CD4-positive, CD25-positive, alpha-beta regulatory T cell (primary cell): ENCODE measurements at regions not wholly inside any gene's neighbourhood (a gene's known extent, or its start where the extent isn't known, plus 50 kb on each side); places are given as distances from the start of the nearest gene placed in this dataset.

Experiments used
- ATAC-seq, 2 donors: fragments of 150-1000 bp; cut with Tn5 transposase; one replicate each; pipeline ENCODE4 v1.10.0; 2021; ENCODE audit warnings: low read depth in 2 of 2, moderate number of reproducible peaks in 2 of 2, moderate library complexity in 1 of 2
- DNase-seq, 3 donors: peaks; one replicate each; pipeline versions ENCODE4 v3.0.0 to v3.0.0-alpha.2; 2012 to 2022; ENCODE audit warnings: mixed read lengths in 1 of 3
- H3K27ac ChIP-seq: one replicate; pipeline ENCODE4 v1.7.0; 2013; ENCODE audit warnings: mild to moderate bottlenecking, low read length; ENCODE audit not compliant: insufficient read depth, poor library complexity, severe bottlenecking
- H3K27me3 ChIP-seq: one replicate; pipeline ENCODE4 v1.7.0; 2013; ENCODE audit warnings: low read length; ENCODE audit not compliant: control insufficient read depth, insufficient read depth
- H3K36me3 ChIP-seq: one replicate; pipeline ENCODE4 v1.7.0; 2013; ENCODE audit warnings: mild to moderate bottlenecking, low read length, moderate library complexity; ENCODE audit not compliant: control insufficient read depth, insufficient read depth
- H3K4me1 ChIP-seq: 2 replicates; pipeline ENCODE4 v1.7.0; 2013; ENCODE audit warnings: mild to moderate bottlenecking, low read length; ENCODE audit not compliant: insufficient read depth, control insufficient read depth, poor library complexity, severe bottlenecking
- H3K4me3 ChIP-seq: one replicate; pipeline ENCODE4 v1.7.0; 2013; ENCODE audit warnings: low read depth, mild to moderate bottlenecking, low read length, moderate library complexity
- H3K9me3 ChIP-seq, 2 experiments: 1 replicate in 1 of 2; 2 replicates in 1 of 2; pipeline ENCODE4 v1.7.0; 2013; ENCODE audit warnings: low read length in 2 of 2, mild to moderate bottlenecking in 1 of 2, moderate library complexity in 1 of 2; ENCODE audit not compliant: control insufficient read depth in 2 of 2
- H3K27ac Mint-ChIP-seq, 3 donors: one replicate each; pipeline ENCODE4 v1.8.0; 2020 to 2022; ENCODE audit warnings: mild to moderate bottlenecking in 3 of 3, mixed read lengths in 3 of 3, moderate library complexity in 2 of 3
- H3K27me3 Mint-ChIP-seq: one replicate; pipeline ENCODE4 v1.8.0; 2022; ENCODE audit warnings: mild to moderate bottlenecking, mixed read lengths
- H3K36me3 Mint-ChIP-seq: one replicate; pipeline ENCODE4 v1.8.0; 2020; ENCODE audit warnings: mixed read lengths
- H3K4me1 Mint-ChIP-seq, 4 donors: one replicate each; pipeline ENCODE4 v1.8.0; 2020 to 2022; ENCODE audit warnings: mixed read lengths in 4 of 4, mild to moderate bottlenecking in 1 of 4
- H3K4me3 Mint-ChIP-seq, 4 donors: one replicate each; pipeline ENCODE4 v1.8.0; 2020 to 2022; ENCODE audit warnings: mild to moderate bottlenecking in 4 of 4, mixed read lengths in 4 of 4, moderate library complexity in 3 of 4
- H3K9me3 Mint-ChIP-seq, 7 donors: one replicate each; pipeline ENCODE4 v1.8.0; 2020 to 2022; ENCODE audit warnings: mixed read lengths in 7 of 7, mild to moderate bottlenecking in 3 of 7, moderate library complexity in 2 of 7

GRCh38 chr6:21447987-21448386 is 145.6 kb upstream of the SOX4 start:
- H3K27me3 Mint-ChIP-seq = peaks cover 17% of the 10 kb centered on the region
- H3K4me1 Mint-ChIP-seq = no peaks in the 10 kb centered on the region
- H3K4me1 ChIP-seq = no peaks in the 10 kb centered on the region
- no peak overlapping the region for H3K4me3 ChIP-seq
- H3K4me3 Mint-ChIP-seq = no peak overlapping the region
- no peaks in the 10 kb centered on the region for H3K27me3 ChIP-seq
- no peaks in the 10 kb centered on the region for H3K9me3 ChIP-seq
- H3K36me3 Mint-ChIP-seq = no peaks in the 10 kb centered on the region
- DNase-seq = no peak
- ATAC-seq = no peak
- H3K27ac Mint-ChIP-seq = no peak overlapping the region
- no peak overlapping the region for H3K27ac ChIP-seq
- peaks cover 0 to 1% (median 0%) of the 10 kb centered on the region in 7 donors for H3K9me3 Mint-ChIP-seq
- H3K36me3 ChIP-seq = no peaks in the 10 kb centered on the region

- Mint-ChIP-seq H3K4me1 (no peaks in the 10 kb centered on the region), H3K4me3 (no peak overlapping the region), H3K9me3 (no peaks in the 10 kb centered on the region), H3K27ac (no peak overlapping the region), H3K36me3 (no peaks in the 10 kb centered on the region), H3K27me3 (peaks cover 16% of the 10 kb centered on the region)
- DNase-seq (no peak), ATAC-seq (no peak)
- no peaks in the 10 kb centered on the region for H3K4me1 ChIP-seq
- no peak overlapping the region for H3K4me3 ChIP-seq
- no peaks in the 10 kb centered on the region for H3K9me3 ChIP-seq
- H3K36me3 ChIP-seq = no peaks in the 10 kb centered on the region
- H3K27me3 ChIP-seq = no peaks in the 10 kb centered on the region
- no peak overlapping the region for H3K27ac ChIP-seq
Observed at GRCh38 chr6:21448485-21449109, 145.0 kb upstream of the SOX4 start.

GRCh38 chr6:21450149-21450548 is 143.4 kb upstream of the SOX4 start:
- Mint-ChIP-seq H3K27ac (no peak overlapping the region), H3K4me3 (no peak overlapping the region), H3K9me3 (no peaks in the 10 kb centered on the region), H3K36me3 (no peaks in the 10 kb centered on the region), H3K27me3 (peaks cover 15% of the 10 kb centered on the region), H3K4me1 (no peaks in the 10 kb centered on the region)
- Histone ChIP-seq H3K27ac (no peak overlapping the region), H3K36me3 (no peaks in the 10 kb centered on the region), H3K4me3 (no peak overlapping the region), H3K4me1 (no peaks in the 10 kb centered on the region), H3K27me3 (no peaks in the 10 kb centered on the region), H3K9me3 (no peaks in the 10 kb centered on the region)
- ATAC-seq (no peak), DNase-seq (no peak)

GRCh38 chr6:21450628-21451027 is 142.9 kb upstream of the SOX4 start:
- H3K9me3 Mint-ChIP-seq = no peaks in the 10 kb centered on the region
- DNase-seq (no peak), ATAC-seq (no peak)
- H3K4me1 Mint-ChIP-seq = no peaks in the 10 kb centered on the region
- H3K4me3 Mint-ChIP-seq = no peak overlapping the region
- Histone ChIP-seq H3K27me3 (no peaks in the 10 kb centered on the region), H3K9me3 (no peaks in the 10 kb centered on the region), H3K4me3 (no peak overlapping the region), H3K36me3 (no peaks in the 10 kb centered on the region), H3K4me1 (no peaks in the 10 kb centered on the region), H3K27ac (no peak overlapping the region)
- H3K27ac Mint-ChIP-seq = peak overlapping the region in 1 of 3 donors; percentile 17
- H3K36me3 Mint-ChIP-seq = no peaks in the 10 kb centered on the region
- peaks cover 13% of the 10 kb centered on the region for H3K27me3 Mint-ChIP-seq

- Mint-ChIP-seq H3K9me3 (no peaks in the 10 kb centered on the region), H3K27ac (no peak overlapping the region), H3K4me3 (no peak overlapping the region), H3K4me1 (no peaks in the 10 kb centered on the region), H3K36me3 (no peaks in the 10 kb centered on the region), H3K27me3 (peaks cover 13% of the 10 kb centered on the region)
- H3K4me3 ChIP-seq = no peak overlapping the region
- H3K36me3 ChIP-seq = no peaks in the 10 kb centered on the region
- H3K27me3 ChIP-seq = no peaks in the 10 kb centered on the region
- DNase-seq = no peak
- no peak overlapping the region for H3K27ac ChIP-seq
- ATAC-seq = no peak
- no peaks in the 10 kb centered on the region for H3K9me3 ChIP-seq
- H3K4me1 ChIP-seq = no peaks in the 10 kb centered on the region
Observed at GRCh38 chr6:21451546-21452013, 142.0 kb upstream of the SOX4 start.

GRCh38 chr6:21454262-21454661 is 139.3 kb upstream of the SOX4 start:
- H3K9me3 Mint-ChIP-seq = no peaks in the 10 kb centered on the region
- H3K27me3 Mint-ChIP-seq = peaks cover 13% of the 10 kb centered on the region
- Histone ChIP-seq H3K36me3 (no peaks in the 10 kb centered on the region), H3K4me3 (no peak overlapping the region), H3K27me3 (no peaks in the 10 kb centered on the region), H3K9me3 (no peaks in the 10 kb centered on the region), H3K27ac (no peak overlapping the region), H3K4me1 (no peaks in the 10 kb centered on the region)
- ATAC-seq (no peak), DNase-seq (no peak)
- H3K4me3 Mint-ChIP-seq = no peak overlapping the region
- H3K27ac Mint-ChIP-seq = no peak overlapping the region
- no peaks in the 10 kb centered on the region for H3K4me1 Mint-ChIP-seq
- H3K36me3 Mint-ChIP-seq = no peaks in the 10 kb centered on the region

- H3K36me3 ChIP-seq = no peaks in the 10 kb centered on the region
- no peak overlapping the region for H3K4me3 ChIP-seq
- ATAC-seq (no peak), DNase-seq (no peak)
- Mint-ChIP-seq H3K4me3 (no peak overlapping the region), H3K36me3 (no peaks in the 10 kb centered on the region), H3K9me3 (peaks cover 0 to 1% (median 0%) of the 10 kb centered on the region in 7 donors), H3K4me1 (no peaks in the 10 kb centered on the region), H3K27ac (no peak overlapping the region), H3K27me3 (peaks cover 13% of the 10 kb centered on the region)
- H3K9me3 ChIP-seq = no peaks in the 10 kb centered on the region
- H3K4me1 ChIP-seq = no peaks in the 10 kb centered on the region
- no peaks in the 10 kb centered on the region for H3K27me3 ChIP-seq
- no peak overlapping the region for H3K27ac ChIP-seq
Observed at GRCh38 chr6:21455071-21455470, 138.5 kb upstream of the SOX4 start.

GRCh38 chr6:21457647-21458046 is 135.9 kb upstream of the SOX4 start:
- no peaks in the 10 kb centered on the region for H3K27me3 ChIP-seq
- ATAC-seq (no peak), DNase-seq (no peak)
- Mint-ChIP-seq H3K4me1 (no peaks in the 10 kb centered on the region), H3K9me3 (peaks cover 0 to 2% (median 0%) of the 10 kb centered on the region in 7 donors), H3K36me3 (no peaks in the 10 kb centered on the region), H3K27me3 (peaks cover 11% of the 10 kb centered on the region), H3K4me3 (no peak overlapping the region), H3K27ac (no peak overlapping the region)
- no peak overlapping the region for H3K27ac ChIP-seq
- H3K36me3 ChIP-seq = no peaks in the 10 kb centered on the region
- no peaks in the 10 kb centered on the region for H3K4me1 ChIP-seq
- H3K4me3 ChIP-seq = no peak overlapping the region
- no peaks in the 10 kb centered on the region for H3K9me3 ChIP-seq
